ENCODE measurements at regions not wholly inside any gene's neighbourhood (a gene's known extent, or its start where the extent isn't known, plus 50 kb on each side); places are given as distances from the start of the nearest gene placed in this dataset.

GRCh38 chr9:126127591-126127990 is 199.0 kb upstream of the MVB12B start:
- no peak for DNase-seq

DNA sequence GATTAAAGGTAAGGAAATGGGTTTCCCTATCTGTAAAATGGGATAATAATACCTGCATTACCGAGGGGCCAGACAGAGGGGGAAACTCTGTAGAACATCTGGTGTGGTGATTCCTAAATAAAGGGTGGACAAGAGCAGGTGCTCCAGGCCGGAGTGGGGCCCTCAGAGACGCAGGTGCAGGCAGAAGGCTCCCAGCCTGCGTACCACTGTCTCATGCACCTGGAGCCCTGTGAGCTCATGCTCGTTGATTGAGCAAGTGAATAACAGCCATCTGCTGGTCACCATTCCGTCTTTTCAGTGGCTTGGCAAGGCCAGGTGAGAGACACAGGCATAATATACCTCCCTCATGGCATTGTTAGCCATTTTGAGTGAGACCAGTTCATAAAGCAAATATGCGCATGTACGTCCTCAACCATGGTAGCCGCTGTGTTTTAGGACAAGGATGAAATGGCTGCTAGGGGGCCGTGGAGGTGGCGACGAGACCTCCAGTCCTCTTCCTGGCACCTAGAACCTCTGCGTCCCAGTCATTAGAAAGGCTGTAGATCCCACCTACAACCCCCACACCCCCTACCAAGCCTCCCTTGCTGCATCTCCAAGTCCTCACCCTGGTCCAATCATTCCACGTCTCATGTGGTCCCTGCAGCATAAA is 198.0 kb upstream of the MVB12B start:
- no peak for DNase-seq

DNA sequence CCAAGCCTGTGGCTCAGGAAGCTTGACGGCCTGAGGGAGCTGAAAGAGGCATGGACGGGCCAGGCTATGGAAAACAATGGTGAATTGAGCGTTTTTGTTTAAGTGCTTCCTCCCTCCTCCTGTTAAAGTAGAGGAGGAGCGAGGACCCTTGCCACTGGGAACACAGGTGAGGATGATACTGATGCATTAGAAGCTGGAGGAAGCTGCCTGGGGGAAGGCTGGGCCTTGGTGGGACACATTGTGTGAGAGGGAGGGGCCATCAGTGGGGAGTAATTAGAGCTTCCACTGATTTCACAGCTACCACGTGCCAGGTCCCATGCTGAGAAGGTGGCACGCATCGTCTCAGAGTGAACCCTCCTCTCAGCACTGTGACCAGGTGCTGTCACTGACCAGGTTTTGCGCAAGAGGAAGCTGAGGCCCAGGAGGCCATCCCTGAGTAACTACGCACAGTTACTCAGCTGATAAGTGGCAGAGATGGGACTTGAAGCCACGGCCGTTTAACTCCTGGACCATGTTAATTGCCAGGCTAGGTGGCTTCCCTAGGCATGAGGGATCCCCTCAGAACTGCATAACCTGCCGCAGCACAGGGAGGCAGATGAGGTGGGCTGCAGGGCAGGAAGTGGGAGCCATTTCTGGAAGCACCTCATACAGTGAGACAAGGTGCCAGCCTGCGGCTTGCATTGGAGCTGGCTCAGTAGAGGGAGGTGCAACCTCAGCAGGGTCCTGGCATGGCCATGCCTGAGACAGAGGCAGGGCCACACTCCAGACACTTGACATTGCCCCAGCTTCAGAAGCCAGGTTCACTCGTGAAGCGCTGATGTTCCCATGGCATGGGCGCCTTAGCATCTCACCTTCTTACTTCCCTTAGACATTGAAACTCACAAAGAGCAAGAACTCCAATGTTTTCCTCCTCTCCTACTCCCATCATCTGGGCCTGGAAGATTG is 195.3 kb upstream of the MVB12B start:
- DNase-seq: no peak

DNA sequence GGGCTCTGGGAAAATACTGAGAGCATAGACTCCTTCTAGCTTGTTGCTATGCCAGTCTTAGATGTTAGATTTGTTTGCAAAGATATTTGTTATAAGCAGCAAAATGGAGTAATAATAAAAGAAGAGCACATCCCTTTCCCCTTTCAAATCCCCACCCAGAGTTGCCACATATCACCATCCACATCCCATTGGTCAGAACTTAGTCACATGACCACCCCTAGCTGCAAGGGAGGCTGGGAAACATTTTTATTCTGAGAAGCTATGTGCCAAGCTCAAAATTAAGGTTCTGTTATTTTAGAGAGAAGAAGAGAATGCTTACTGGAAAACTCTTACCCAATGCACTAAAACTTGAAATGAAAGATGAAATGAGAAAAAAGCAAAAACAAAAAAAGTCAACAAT is 193.9 kb upstream of the MVB12B start:
- no peak for DNase-seq

- no peak for DNase-seq
These were observed 182.4 kb upstream of the MVB12B start for GRCh38 chr9:126144196-126144595.

DNA sequence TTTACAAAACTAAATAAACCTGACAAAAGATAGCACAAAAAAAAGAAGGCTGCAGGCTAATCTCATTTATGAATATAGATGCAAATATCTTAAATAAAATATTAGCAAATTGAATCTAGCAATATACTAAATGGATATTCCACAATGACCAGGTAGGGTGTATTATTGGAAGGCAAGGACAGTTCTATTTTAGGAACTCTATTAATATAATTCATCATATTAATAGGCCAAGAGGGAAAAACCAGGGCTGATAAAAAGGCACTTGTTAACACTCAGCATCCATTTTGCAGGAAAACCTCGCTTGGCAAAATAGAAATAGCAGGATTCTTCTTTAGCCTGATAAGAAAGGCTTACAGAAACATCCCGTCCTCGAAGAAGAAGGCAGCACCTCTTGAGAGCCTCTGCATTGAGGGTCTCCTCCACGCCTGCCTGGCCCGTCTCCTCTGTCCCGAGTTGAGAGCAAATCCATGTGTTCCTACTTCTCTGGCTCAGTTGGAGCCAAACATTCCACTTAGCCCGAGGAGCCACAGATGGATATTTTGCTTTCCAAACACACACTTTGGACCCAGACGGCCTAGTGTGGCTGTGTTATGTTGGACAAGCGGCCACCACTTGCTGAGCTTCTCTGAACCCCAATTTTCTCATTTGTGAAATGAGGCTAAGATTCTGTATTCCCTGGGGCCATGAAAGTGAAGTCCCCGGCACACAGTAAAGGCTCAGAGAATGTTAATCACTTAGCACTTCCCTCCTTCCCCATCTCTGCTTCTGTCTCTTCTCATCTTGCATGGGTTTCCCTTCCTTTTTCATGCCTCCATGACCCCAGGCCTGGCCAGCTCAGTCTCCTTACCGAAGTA is 181.8 kb upstream of the MVB12B start:
- DNase-seq: no peak

- no peak for DNase-seq
These were observed 180.8 kb upstream of the MVB12B start for GRCh38 chr9:126145887-126146253.

DNA sequence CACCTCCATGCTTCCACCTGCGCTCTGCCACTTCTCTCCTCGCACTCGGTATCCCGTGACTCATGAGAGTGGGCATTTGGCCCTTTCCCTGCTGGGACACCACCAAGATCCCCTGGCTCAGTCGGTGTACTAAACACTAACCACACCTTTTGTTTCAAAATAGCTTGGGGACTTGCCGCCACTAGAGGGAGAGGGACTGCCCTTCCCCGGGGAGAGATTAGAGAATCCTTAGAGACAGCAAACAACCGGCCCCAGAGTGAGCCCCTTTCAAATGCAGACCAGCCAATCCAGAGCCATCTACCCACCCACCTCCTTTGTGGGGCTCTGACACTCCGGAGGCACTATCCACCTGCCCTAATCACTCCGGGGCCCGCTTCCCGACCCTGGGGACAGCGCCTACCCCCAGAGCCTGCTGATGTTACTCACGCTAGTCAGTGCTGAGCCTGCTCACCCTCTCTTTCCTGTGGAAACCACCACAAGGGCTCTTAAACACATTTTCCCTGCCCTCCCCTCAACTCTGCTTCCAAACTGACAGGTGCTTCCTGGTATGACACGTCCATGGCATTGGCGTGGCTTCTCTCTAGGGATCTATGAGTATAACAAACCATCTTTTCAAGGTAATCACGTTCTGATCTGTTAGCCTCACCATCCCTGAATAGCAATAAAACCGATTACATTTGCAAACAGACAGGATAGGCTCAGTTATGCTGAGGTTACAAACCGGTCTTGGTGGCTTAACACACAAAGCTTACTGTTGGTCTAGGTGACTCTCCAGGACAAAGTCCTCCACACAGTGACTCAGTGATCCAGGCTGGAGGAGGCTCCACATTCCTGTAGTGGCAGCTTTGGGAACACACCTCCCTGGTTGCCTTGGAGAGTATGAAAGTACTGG is 180.1 kb upstream of the MVB12B start:
- DNase-seq: peak; percentile 72 to 79

GRCh38 chr9:126147186-126147935 is 179.3 kb upstream of the MVB12B start:
- DNase-seq: peak; percentile 44 to 74

DNA sequence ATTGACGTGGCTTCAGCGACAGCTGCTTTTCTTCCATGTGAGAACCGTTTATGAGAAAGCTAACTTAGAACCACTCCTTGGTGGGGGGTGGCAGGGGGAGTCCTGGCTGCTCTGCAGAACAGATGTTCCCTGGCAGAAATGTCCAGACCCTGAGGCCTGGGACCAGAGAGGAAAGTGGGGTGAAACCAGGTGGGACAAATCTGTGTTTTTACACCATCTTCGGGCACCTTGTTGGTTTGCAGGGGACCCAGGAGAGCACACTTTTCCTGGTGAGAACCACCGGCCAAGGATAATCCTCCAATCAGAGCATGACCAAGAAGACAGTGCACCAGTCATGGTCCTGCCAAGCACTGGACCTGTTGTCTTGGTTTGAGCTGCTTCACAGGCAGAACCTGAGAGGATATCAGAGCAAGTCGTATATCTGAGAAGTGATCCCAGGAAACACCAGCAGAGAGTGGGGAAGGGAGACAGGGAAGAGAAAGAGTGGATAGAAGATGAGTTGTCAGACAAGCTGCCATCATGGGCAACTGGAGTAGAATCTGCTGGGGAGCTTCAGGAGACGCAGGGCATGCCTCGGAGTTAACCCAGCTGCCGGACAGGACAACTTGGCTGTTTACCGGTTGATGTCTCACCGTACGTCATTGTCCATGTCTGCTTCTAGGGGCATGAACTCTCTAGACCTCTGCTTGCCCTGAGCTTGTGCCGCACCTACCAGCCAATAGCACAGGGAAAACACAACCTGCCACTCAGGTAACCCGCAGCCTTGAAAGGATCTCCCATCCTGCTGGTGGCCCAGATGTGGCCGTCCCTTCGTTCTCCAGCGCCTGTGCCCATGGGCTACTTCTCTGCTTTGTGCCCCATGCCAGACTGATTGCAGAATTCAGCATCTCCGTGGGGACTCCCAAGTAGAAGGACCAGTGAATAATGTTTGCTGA is 178.4 kb upstream of the MVB12B start:
- no peak for DNase-seq

GRCh38 chr9:126148994-126149393 is 177.6 kb upstream of the MVB12B start:
- DNase-seq: no peak

GRCh38 chr9:126149661-126150060 is 177.0 kb upstream of the MVB12B start:
- no peak for DNase-seq

DNA sequence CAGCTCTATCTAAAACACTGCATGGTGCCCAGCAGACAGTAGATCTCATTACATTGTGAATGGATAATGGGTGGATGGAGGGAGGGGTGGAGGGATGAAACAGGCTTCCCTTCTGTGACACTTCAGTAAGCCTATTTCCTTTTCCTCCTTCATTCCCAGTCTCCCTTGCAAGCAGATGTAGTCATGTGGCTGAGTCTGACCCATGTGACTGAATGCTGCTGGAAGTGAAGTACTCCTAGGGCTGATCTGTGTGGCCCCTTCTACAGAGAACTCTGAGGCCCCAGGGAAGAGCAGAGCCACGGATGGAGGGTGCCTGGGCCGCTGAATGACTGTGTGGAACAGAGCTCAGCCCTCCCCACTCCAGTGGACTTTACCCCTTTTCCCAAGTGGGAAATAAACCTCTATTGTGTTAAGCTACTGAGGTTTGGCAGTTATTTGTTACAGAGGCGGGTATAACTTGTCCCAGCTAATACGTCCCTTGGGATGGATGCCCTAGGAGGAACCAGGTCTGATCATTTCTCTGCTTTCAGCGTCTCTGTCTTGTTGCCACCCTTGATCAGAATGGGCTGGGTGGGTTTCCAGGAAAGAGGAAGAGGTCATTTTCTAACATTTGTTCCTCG is 176.1 kb upstream of the MVB12B start:
- DNase-seq: peak; percentile 49 to 69

- DNase-seq: peak; percentile 88 to 97
These were observed 175.5 kb upstream of the MVB12B start for GRCh38 chr9:126151031-126151685.

- DNase-seq: peak; percentile 47 to 63
These were observed 174.9 kb upstream of the MVB12B start for GRCh38 chr9:126151686-126152134.

DNA sequence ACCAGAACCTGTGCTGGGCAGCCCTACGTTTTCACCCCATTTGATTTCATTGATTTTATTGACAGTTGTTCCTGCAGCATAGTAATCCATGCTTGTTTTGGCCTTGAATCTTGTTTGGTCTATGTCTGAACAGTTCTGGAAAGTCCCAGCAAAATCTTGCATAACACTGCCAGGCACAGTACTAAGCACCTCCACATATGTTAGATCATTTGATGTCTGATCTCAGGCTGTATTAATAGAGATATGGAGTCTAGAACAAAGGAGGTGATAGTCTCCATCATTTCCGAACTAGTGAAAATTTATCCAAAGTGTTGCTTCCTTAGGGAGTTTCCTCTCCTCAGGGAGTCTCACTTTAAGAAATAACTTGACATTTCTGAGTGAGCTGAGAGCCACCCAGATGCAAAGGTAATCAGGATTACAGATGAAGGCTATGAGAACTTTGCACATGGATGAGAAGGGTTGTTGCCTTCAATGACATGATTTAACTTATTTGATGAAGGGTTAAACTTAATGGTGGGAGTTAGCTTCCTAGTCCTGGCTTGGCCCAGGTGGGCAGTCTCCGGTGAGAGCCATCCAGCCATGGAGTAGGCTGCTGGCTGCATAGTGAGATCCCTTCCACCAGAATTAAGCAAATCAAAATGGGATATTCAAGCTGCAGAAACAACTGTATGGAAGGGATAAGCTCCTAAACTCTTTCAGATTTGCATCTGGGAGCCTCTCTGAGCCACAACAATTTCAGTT is 173.8 kb upstream of the MVB12B start:
- no peak for DNase-seq

DNA sequence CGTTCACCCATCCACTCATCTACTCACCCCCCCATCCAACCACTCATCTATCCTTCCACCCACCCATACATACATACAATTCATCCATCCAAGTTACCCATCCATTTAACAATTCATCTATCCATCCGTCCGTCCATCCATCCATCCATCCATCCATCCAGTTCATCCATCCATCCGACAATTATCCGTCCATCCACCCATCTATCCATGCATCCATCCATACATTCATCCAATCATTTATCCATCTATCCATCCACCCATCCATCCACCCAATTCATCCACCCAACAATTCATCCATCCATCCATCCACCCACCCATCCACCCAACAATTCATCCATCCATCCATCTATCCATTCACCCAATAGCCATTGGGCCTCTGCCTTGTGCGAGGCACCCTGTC is 173.2 kb upstream of the MVB12B start:
- no peak for DNase-seq

DNA sequence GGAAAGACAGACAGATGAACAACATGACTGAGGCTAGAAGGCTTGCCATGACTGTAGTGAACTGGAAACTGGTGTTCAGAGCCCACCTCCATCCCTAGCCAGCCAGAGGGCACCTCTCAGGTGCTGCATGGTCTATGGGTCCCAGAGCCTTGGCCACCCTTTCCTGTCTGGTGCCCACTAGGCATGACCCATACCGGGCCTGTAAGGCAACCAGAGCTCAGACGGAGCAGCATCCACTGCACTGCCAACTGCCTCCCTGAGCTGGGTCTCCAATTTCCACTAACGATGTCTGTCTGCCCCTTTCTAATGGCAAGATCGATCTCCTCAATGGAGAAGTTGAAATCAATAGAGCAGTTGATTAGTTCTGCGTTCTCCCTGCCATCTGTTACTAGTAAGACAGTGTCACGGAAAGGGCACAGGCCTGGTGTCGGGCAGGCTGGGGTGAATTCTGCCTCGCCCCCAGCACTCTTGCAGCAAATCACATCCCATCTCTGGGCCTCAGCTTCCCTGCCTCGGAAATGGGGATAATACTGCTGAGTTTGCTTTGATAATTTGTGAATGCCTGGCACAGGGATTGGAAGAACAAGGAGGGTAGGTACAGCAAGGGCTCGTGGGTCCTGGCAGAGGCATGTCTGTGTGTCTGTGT is 172.3 kb upstream of the MVB12B start:
- no peak for DNase-seq
